ENCODE measurements at regions not wholly inside any gene's neighbourhood (a gene's known extent, or its start where the extent isn't known, plus 50 kb on each side); places are given as distances from the start of the nearest gene placed in this dataset.

DNA sequence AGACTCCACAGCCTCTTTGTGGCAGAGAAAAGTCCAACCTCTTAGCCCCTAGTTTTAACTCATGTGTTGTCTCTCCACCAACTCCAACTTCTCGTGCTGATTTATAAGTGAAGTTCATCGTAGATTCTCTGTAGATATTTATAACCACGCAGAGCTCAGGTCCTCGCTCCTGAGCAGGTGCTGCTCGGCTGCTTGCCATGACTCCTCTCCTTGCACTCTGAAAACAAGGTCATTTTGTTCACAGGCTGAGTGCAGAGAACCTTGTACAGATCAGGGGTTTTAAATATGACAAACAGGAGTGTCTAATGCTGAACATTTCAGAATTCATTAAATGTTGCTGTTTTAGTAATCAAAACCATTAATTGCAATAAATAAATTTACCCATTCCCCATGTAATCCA, 330.8 kb upstream of the GYPC start (continued):
- TF ChIP-seq, protein P1, sequence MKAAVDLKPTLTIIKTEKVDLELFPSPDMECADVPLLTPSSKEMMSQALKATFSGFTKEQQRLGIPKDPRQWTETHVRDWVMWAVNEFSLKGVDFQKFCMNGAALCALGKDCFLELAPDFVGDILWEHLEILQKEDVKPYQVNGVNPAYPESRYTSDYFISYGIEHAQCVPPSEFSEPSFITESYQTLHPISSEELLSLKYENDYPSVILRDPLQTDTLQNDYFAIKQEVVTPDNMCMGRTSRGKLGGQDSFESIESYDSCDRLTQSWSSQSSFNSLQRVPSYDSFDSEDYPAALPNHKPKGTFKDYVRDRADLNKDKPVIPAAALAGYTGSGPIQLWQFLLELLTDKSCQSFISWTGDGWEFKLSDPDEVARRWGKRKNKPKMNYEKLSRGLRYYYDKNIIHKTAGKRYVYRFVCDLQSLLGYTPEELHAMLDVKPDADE (IDR thresholded peaks at IDR 0.05), result no peak
- no peak for TF ChIP-seq POLR2AphosphoS5 (IDR thresholded peaks at IDR 0.05; ENCODE audit: low read depth)

DNA sequence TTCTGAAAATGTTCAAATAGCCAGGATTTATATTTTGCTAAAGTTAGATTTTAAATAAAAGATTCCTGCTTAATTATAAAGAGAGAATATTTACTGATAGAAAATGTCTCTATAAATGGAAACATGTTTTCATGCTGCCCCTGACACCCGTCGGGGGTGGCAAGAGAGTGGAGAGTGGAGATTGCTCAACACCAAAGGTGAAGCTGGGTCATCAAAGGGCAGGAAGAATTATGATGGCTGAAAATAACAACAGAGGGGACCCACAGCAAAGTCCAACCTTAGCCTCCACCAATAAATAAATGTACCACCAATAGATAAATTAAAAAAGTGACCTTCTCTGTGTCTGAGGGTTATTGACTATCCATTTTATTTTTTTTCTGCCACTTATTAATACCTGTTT, 326.8 kb upstream of the GYPC start:
- Histone ChIP-seq H3K4me1 (ENCODE audit: insufficient read depth) (no peaks in the 10 kb centered on the region), H3K36me3 (ENCODE audit: insufficient read depth) (no peaks in the 10 kb centered on the region; the same call in none of the 2 replicates), H3K4me2 (no peak overlapping the region), H3K27ac (ENCODE audit: low read depth) (no peak overlapping the region), H3K4me3 (no peak overlapping the region), H3K27me3 (ENCODE audit: insufficient read depth) (no peaks in the 10 kb centered on the region), H3F3A (replicated peaks; ENCODE audit: low read depth) (no peaks in the 10 kb centered on the region), H2AFZ (no peak overlapping the region), H3K9me2 (ENCODE audit: insufficient read depth) (no peaks in the 10 kb centered on the region), H3K79me2 (replicated peaks; ENCODE audit: insufficient read depth) (no peaks in the 10 kb centered on the region), H4K20me1 (replicated peaks; ENCODE audit: insufficient read depth) (no peaks in the 10 kb centered on the region)
- Mint-ChIP-seq H3K36me3 (ENCODE audit: low read depth) (peaks cover 12% of the 10 kb centered on the region), H3K27ac (no peak overlapping the region), H3K4me3 (no peak overlapping the region), H3K9me3 (peaks cover 34% of the 10 kb centered on the region), H3K27me3 (ENCODE audit: insufficient read depth, low read depth, poor library complexity) (no peaks in the 10 kb centered on the region), H3K4me1 (no peaks in the 10 kb centered on the region)
- no peak for TF ChIP-seq POLR2AphosphoS5 (IDR thresholded peaks at IDR 0.05; ENCODE audit: low read depth)
- DNase-seq (ENCODE audit: low spot score), result no peak
- ATAC-seq, result no peak

DNA sequence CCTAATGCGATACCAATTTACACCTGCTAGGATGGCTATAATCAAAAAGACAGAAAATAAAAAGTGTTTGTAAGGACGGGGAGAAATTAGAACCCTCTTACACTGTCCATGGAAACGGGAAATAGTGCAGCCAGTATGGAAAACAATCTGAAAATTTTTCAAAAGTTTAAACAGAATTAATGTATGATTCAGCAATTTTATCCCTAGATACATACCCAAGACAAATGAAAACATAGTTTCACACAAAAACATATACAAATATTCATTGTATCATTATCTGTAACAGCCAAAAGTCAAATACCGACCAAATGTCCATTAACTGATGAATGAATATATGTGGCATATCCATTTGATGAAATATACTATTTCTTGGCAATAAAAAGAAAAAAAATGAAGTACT, 313.5 kb upstream of the GYPC start:
- Histone ChIP-seq H3K4me2 (no peak overlapping the region), H3K9me2 (ENCODE audit: insufficient read depth) (no peaks in the 10 kb centered on the region), H3K4me1 (ENCODE audit: insufficient read depth) (no peaks in the 10 kb centered on the region), H3K4me3 (no peak overlapping the region), H3K27ac (ENCODE audit: low read depth) (no peak overlapping the region), H3K27me3 (ENCODE audit: insufficient read depth) (no peaks in the 10 kb centered on the region), H3F3A (replicated peaks; ENCODE audit: low read depth) (no peaks in the 10 kb centered on the region), H3K79me2 (replicated peaks; ENCODE audit: insufficient read depth) (no peaks in the 10 kb centered on the region), H4K20me1 (replicated peaks; ENCODE audit: insufficient read depth) (no peaks in the 10 kb centered on the region), H2AFZ (no peak overlapping the region), H3K36me3 (ENCODE audit: insufficient read depth) (no peaks in the 10 kb centered on the region)
- Mint-ChIP-seq H3K27ac (no peak overlapping the region), H3K27me3 (ENCODE audit: insufficient read depth, low read depth, poor library complexity) (peaks cover 2% of the 10 kb centered on the region), H3K4me3 (no peak overlapping the region), H3K9me3 (0 out of 3 replicates have a peak, but pooled peaks cover 2% of the 10 kb centered on the region), H3K36me3 (ENCODE audit: low read depth) (no peaks in the 10 kb centered on the region), H3K4me1 (no peaks in the 10 kb centered on the region)
- DNase-seq (ENCODE audit: low spot score) (no peak), ATAC-seq (no peak)
- TF ChIP-seq, protein P1 (IDR thresholded peaks at IDR 0.05), result no peak

DNA sequence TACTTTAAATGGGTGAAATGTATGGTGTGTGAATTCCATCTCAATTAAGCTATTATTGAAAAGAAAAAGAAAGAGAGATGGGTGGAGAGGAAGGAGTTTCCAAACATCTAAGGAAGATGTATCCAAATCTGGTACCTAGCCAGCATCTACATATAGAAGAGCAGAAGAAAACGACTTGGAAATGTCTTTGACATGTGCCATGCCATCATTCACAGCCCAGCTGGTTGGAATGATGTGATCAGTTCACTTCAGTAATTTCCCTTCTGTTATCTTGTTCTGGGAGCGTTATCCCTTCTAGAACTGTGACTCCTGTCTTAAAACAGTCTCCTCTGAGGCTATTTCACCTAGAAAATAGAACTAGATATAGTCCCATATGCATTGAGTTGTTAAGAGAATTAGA, 312.8 kb upstream of the GYPC start:
- Mint-ChIP-seq H3K4me1 (no peaks in the 10 kb centered on the region), H3K4me3 (no peak overlapping the region), H3K9me3 (0 out of 3 replicates have a peak, but pooled peaks cover 2% of the 10 kb centered on the region), H3K27ac (no peak overlapping the region), H3K27me3 (ENCODE audit: insufficient read depth, low read depth, poor library complexity) (peaks cover 2% of the 10 kb centered on the region), H3K36me3 (ENCODE audit: low read depth) (no peaks in the 10 kb centered on the region)
- DNase-seq (ENCODE audit: low spot score) (no peak), ATAC-seq (no peak)
- Histone ChIP-seq H3K27ac (ENCODE audit: low read depth) (no peak overlapping the region), H3K4me1 (ENCODE audit: insufficient read depth) (no peaks in the 10 kb centered on the region), H3K36me3 (ENCODE audit: insufficient read depth) (no peaks in the 10 kb centered on the region), H3K79me2 (replicated peaks; ENCODE audit: insufficient read depth) (no peaks in the 10 kb centered on the region), H3F3A (replicated peaks; ENCODE audit: low read depth) (no peaks in the 10 kb centered on the region), H4K20me1 (replicated peaks; ENCODE audit: insufficient read depth) (no peaks in the 10 kb centered on the region), H3K27me3 (ENCODE audit: insufficient read depth) (no peaks in the 10 kb centered on the region), H2AFZ (no peak overlapping the region), H3K4me3 (no peak overlapping the region), H3K4me2 (no peak overlapping the region), H3K9me2 (ENCODE audit: insufficient read depth) (no peaks in the 10 kb centered on the region)
- TF ChIP-seq JUNB (IDR thresholded peaks at IDR 0.05; ENCODE audit: unreplicated experiment) (no peak), NANOG (IDR thresholded peaks at IDR 0.05; ENCODE audit: borderline replicate concordance) (no peak), CREB1 (CRISPR knock-in tag; IDR thresholded peaks at IDR 0.05; ENCODE audit: low read depth) (no peak), ZNF331 (CRISPR knock-in tag; IDR thresholded peaks at IDR 0.05; ENCODE audit: low read depth) (no peak), POLR2AphosphoS5 (IDR thresholded peaks at IDR 0.05; ENCODE audit: low read depth) (no peak)
- TF ChIP-seq, protein P1 (IDR thresholded peaks at IDR 0.05), result no peak
